Lower leg skin (tissue), 3 donors: ENCODE measurements at regions not wholly inside any gene's neighbourhood (a gene's known extent, or its start where the extent isn't known, plus 50 kb on each side); places are given as distances from the start of the nearest gene placed in this dataset.

ENCODE experiments used
- POLR2A ChIP-seq, 2 donors: fragments of 450-650 bp; IDR thresholded peaks; one replicate each; pipeline ENCODE4 v1.6.1; 2016 to 2017; ENCODE audit warnings: antibody characterized with exemption in 2 of 2, mild to moderate bottlenecking in 1 of 2, moderate library complexity in 1 of 2
- TF ChIP-seq, protein P1 (sequence below), 3 donors: fragments of 450-650 bp; IDR thresholded peaks; one replicate each; pipeline ENCODE4 v1.5.1; 2016; ENCODE audit warnings: antibody characterized with exemption in 3 of 3, mild to moderate bottlenecking in 3 of 3, moderate library complexity in 2 of 3

DNA sequence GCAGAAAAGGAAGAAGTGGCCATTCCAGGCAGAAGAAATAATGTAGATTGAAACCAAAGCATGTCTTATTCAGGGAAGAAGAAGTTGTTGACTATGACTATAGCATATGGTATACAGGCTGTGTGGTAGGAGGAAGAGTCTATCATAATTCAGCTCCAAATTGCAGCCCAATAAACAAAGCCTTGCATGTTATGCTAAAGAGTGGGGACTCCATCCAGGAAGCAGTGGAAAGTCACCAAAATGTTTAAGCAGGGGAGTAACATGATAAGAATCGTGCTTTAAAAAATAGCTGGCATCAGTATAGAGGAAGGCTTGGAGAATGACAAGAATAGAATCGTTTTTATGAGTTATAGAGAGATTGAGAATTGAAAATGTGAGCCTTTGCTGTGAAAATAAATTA lies 213.3 kb upstream of the ADGRL2 start:
- TF ChIP-seq POLR2A (IDR thresholded peaks at IDR 0.05) = no peak
- TF ChIP-seq, protein P1, sequence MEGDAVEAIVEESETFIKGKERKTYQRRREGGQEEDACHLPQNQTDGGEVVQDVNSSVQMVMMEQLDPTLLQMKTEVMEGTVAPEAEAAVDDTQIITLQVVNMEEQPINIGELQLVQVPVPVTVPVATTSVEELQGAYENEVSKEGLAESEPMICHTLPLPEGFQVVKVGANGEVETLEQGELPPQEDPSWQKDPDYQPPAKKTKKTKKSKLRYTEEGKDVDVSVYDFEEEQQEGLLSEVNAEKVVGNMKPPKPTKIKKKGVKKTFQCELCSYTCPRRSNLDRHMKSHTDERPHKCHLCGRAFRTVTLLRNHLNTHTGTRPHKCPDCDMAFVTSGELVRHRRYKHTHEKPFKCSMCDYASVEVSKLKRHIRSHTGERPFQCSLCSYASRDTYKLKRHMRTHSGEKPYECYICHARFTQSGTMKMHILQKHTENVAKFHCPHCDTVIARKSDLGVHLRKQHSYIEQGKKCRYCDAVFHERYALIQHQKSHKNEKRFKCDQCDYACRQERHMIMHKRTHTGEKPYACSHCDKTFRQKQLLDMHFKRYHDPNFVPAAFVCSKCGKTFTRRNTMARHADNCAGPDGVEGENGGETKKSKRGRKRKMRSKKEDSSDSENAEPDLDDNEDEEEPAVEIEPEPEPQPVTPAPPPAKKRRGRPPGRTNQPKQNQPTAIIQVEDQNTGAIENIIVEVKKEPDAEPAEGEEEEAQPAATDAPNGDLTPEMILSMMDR (IDR thresholded peaks at IDR 0.05) = no peak
